Smooth muscle cell (in vitro differentiated cells): ENCODE measurements at regions not wholly inside any gene's neighbourhood (a gene's known extent, or its start where the extent isn't known, plus 50 kb on each side); places are given as distances from the start of the nearest gene placed in this dataset.

Experiments used
- DNase-seq: peaks from one replicate; lab custom pipeline; 2025; ENCODE audit not compliant: unreplicated experiment; lab: John Stamatoyannopoulos, UW
- H2AFZ ChIP-seq: fragments of 200-600 bp; sonication (generic); 2 replicates; pipeline ENCODE4 v1.6.0; 2016; ENCODE audit warnings: antibody characterized with exemption, low read depth, mild to moderate bottlenecking
- H3F3A ChIP-seq: fragments of 200-600 bp; sonication (generic); 2 replicates; pipeline ENCODE4 v1.6.0; 2017; ENCODE audit warnings: antibody characterized with exemption, low read depth
- H3K27ac ChIP-seq: fragments of 200-600 bp; sonication (generic); 2 replicates; pipeline ENCODE4 v1.5.1; 2016; ENCODE audit warnings: low read depth, mild to moderate bottlenecking
- H3K27me3 ChIP-seq: fragments of 200-600 bp; sonication (generic); 2 replicates; pipeline ENCODE4 v1.6.1; 2016; ENCODE audit warnings: low read depth, mild to moderate bottlenecking
- H3K36me3 ChIP-seq: fragments of 200-600 bp; sonication (generic); 2 replicates; pipeline ENCODE4 v1.5.1; 2016; ENCODE audit warnings: low read depth
- H3K4me1 ChIP-seq: fragments of 200-600 bp; sonication (generic); 2 replicates; pipeline ENCODE4 v1.5.1; 2016; ENCODE audit warnings: low read depth
- H3K4me2 ChIP-seq: fragments of 200-600 bp; sonication (generic); 2 replicates; pipeline ENCODE4 v1.6.0; 2016; ENCODE audit warnings: mild to moderate bottlenecking
- H3K4me3 ChIP-seq: fragments of 200-600 bp; sonication (generic); 2 replicates; pipeline ENCODE4 v1.5.1; 2016; ENCODE audit warnings: mild to moderate bottlenecking
- H3K79me2 ChIP-seq: fragments of 200-600 bp; sonication (generic); 2 replicates; pipeline ENCODE4 v1.6.0; 2016; ENCODE audit warnings: low read depth, mild to moderate bottlenecking
- H3K9ac ChIP-seq: fragments of 200-600 bp; sonication (generic); 2 replicates; pipeline ENCODE4 v1.6.0; 2016; ENCODE audit warnings: low read depth
- H3K9me3 ChIP-seq: fragments of 200-600 bp; sonication (generic); replicated peaks from 2 replicates; pipeline ENCODE4 v1.5.1; 2016; ENCODE audit warnings: low read depth
- H4K20me1 ChIP-seq: fragments of 200-600 bp; sonication (generic); 2 replicates; pipeline ENCODE4 v1.6.0; 2016; ENCODE audit warnings: low read depth
- CTCF ChIP-seq: fragments of 200-600 bp; sonication (generic); IDR thresholded peaks from 2 replicates; pipeline ENCODE4 v1.5.1; 2017; ENCODE audit warnings: borderline replicate concordance, mild to moderate bottlenecking, antibody characterized with exemption; ENCODE audit not compliant: insufficient read depth, poor library complexity, severe bottlenecking
- WGBS: methylation state at CpG from one replicate; pipeline ENCODE4 v1.1.7; 2016; ENCODE audit warnings: low lambda C conversion rate; 5-methylcytosine and 5-hydroxymethylcytosine counted together

DNA sequence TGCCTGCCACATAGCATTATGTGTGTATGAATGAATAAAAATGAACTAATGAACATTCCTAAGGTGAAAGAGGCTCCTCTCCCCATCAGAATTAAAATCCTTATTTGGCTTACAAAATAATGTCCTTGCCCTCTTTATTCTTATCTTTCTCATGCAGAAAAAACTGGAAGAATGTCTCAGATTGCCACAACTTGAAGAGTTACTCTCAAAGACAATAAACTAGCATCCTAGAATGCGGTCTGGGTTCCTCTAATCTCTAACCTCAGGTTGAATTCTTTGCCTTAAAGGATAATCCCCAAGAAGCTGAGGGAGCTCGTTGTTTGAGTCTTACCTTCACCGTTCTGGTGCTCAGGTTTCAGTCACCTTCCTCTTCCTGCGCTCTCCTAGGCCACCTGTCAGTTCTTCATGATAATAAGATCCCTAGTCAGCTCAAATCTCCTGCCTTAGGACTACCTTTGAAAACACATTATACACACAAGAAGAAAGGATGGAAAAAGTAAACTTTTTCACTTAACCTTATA lies 147.1 kb downstream of the PHLDA1 start:
- H3K27me3 ChIP-seq, result no peaks in the 10 kb centered on the region
- no peak overlapping the region for H3K4me2 ChIP-seq
- no peaks in the 10 kb centered on the region for H3K79me2 ChIP-seq
- H3K4me3 ChIP-seq, result no peak overlapping the region
- H2AFZ ChIP-seq, result no peak overlapping the region
- H3K27ac ChIP-seq, result no peak overlapping the region
- no peaks in the 10 kb centered on the region for H4K20me1 ChIP-seq
- H3K9me3 ChIP-seq, result no peaks in the 10 kb centered on the region
- no peak overlapping the region for H3K9ac ChIP-seq
- TF ChIP-seq CTCF, result no peak
- WGBS, result 53% methylated on average over 4 of the region's 4 CpGs
- peaks cover 11% of the 10 kb centered on the region for H3K4me1 ChIP-seq
- H3K36me3 ChIP-seq, result no peaks in the 10 kb centered on the region
- DNase-seq, result no peak
- H3F3A ChIP-seq, result no peaks in the 10 kb centered on the region

- Histone ChIP-seq H3F3A (no peaks in the 10 kb centered on the region), H3K27me3 (no peaks in the 10 kb centered on the region), H4K20me1 (no peaks in the 10 kb centered on the region), H3K4me2 (no peak overlapping the region), H3K9me3 (no peaks in the 10 kb centered on the region), H3K4me1 (peaks cover 11% of the 10 kb centered on the region), H3K27ac (no peak overlapping the region), H3K9ac (no peak overlapping the region), H2AFZ (no peak overlapping the region), H3K79me2 (no peaks in the 10 kb centered on the region), H3K4me3 (no peak overlapping the region), H3K36me3 (no peaks in the 10 kb centered on the region)
- DNase-seq, result no peak
- 83% methylated on average over 3 of the region's 3 CpGs for WGBS
- TF ChIP-seq CTCF, result no peak
These were observed 148.3 kb downstream of the PHLDA1 start for GRCh38 chr12:75883241-75883640.

GRCh38 chr12:75882421-75882820 lies 149.2 kb downstream of the PHLDA1 start:
- no peak for DNase-seq
- H3K27ac ChIP-seq, result no peak overlapping the region
- H3K4me3 ChIP-seq, result no peak overlapping the region
- H3K27me3 ChIP-seq, result no peaks in the 10 kb centered on the region
- no peak overlapping the region for H3K9ac ChIP-seq
- H4K20me1 ChIP-seq, result no peaks in the 10 kb centered on the region
- no peak overlapping the region for H3K4me2 ChIP-seq
- 52% methylated on average over 3 of the region's 3 CpGs for WGBS
- H3K4me1 ChIP-seq, result peaks cover 19% of the 10 kb centered on the region
- no peak overlapping the region for H2AFZ ChIP-seq
- TF ChIP-seq CTCF, result no peak
- no peaks in the 10 kb centered on the region for H3K79me2 ChIP-seq
- H3K36me3 ChIP-seq, result no peaks in the 10 kb centered on the region
- no peaks in the 10 kb centered on the region for H3F3A ChIP-seq
- no peaks in the 10 kb centered on the region for H3K9me3 ChIP-seq

DNA sequence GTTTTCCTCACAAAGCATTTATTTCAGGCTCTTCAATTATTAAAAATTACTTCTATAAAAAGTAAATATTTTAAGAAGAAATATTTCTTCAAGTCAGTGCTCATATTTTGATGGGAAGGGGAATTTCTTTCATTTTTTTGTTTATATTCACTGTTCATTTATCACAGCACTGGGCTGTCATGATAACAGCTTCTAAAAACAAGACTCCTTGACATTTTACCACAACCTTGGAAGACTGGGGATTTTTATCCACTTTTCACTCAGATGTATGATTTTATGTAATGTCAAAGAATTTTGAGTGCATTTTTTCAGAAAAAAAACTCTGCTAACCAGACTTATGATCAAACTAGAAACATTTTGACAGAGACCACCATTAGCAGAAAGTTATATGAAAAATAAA lies 149.7 kb downstream of the PHLDA1 start:
- H3K79me2 ChIP-seq, result no peaks in the 10 kb centered on the region
- no peaks in the 10 kb centered on the region for H3K36me3 ChIP-seq
- no peak for DNase-seq
- no peak overlapping the region for H3K9ac ChIP-seq
- no peak for TF ChIP-seq CTCF
- H3K9me3 ChIP-seq, result no peaks in the 10 kb centered on the region
- no peak overlapping the region for H3K4me3 ChIP-seq
- peaks cover 24% of the 10 kb centered on the region for H3K4me1 ChIP-seq
- H3K27me3 ChIP-seq, result no peaks in the 10 kb centered on the region
- no peak overlapping the region for H3K27ac ChIP-seq
- H3K4me2 ChIP-seq, result no peak overlapping the region
- H2AFZ ChIP-seq, result no peak overlapping the region
- H4K20me1 ChIP-seq, result no peaks in the 10 kb centered on the region
- H3F3A ChIP-seq, result no peaks in the 10 kb centered on the region
